ENCODE measurements at regions not wholly inside any gene's neighbourhood (a gene's known extent, or its start where the extent isn't known, plus 50 kb on each side); places are given as distances from the start of the nearest gene placed in this dataset.
"Not testable (repeated sequence)": the region's sequence is repeated elsewhere in the genome, so short reads cannot be mapped to it uniquely, and the experiment has no call there.

DNA sequence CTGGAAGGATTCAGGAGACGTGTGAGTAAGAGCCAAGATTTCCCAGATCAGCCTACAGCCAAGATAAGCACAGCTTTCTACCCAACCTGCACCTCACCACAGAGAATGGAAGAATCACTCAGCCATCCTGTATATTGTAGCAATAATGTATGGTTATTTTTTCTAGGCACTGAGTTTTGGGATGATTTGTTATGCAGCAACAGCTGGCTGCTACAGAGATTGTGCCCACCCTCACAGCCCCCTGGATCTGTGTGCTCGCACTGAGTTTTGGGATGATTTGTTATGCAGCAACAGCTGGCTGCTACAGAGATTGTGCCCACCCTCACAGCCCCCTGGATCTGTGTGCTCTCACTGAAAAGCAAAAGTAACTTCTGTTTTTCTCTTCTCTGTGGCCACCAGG lies 101.7 kb upstream of the SYT13 start:
- TF ChIP-seq JUN (IDR thresholded peaks at IDR 0.05); RFX5 (IDR thresholded peaks at IDR 0.05); JUNB (IDR thresholded peaks at IDR 0.05); ZNF302 (CRISPR knock-in tag; IDR thresholded peaks at IDR 0.05); SMC3 (IDR thresholded peaks at IDR 0.05); POLR2AphosphoS2 (conservative IDR thresholded peaks at IDR 0.05; ENCODE audit: low read length): not testable (repeated sequence)
- TF ChIP-seq, protein P1, sequence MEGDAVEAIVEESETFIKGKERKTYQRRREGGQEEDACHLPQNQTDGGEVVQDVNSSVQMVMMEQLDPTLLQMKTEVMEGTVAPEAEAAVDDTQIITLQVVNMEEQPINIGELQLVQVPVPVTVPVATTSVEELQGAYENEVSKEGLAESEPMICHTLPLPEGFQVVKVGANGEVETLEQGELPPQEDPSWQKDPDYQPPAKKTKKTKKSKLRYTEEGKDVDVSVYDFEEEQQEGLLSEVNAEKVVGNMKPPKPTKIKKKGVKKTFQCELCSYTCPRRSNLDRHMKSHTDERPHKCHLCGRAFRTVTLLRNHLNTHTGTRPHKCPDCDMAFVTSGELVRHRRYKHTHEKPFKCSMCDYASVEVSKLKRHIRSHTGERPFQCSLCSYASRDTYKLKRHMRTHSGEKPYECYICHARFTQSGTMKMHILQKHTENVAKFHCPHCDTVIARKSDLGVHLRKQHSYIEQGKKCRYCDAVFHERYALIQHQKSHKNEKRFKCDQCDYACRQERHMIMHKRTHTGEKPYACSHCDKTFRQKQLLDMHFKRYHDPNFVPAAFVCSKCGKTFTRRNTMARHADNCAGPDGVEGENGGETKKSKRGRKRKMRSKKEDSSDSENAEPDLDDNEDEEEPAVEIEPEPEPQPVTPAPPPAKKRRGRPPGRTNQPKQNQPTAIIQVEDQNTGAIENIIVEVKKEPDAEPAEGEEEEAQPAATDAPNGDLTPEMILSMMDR (IDR thresholded peaks at IDR 0.05): not testable (repeated sequence)
